Fibroblast of gingiva (primary cell): ENCODE measurements at regions not wholly inside any gene's neighbourhood (a gene's known extent, or its start where the extent isn't known, plus 50 kb on each side); places are given as distances from the start of the nearest gene placed in this dataset.
"Not testable (repeated sequence)": the region's sequence is repeated elsewhere in the genome, so short reads cannot be mapped to it uniquely, and the experiment has no call there.

ENCODE experiments used
- DNase-seq: peaks from one replicate; pipeline ENCODE4 v3.0.0-alpha.2; 2011; ENCODE audit warnings: low read depth

- no peak for DNase-seq
Measured at GRCh38 chr1:193438312-193438711, 251.9 kb upstream of the B3GALT2 start.

GRCh38 chr1:193437785-193438184, 251.4 kb upstream of the B3GALT2 start:
- DNase-seq: no peak

- not testable (repeated sequence) for DNase-seq
Measured at GRCh38 chr1:193437333-193437732, 250.9 kb upstream of the B3GALT2 start.

- DNase-seq: no peak
Measured at GRCh38 chr1:193435781-193436180, 249.4 kb upstream of the B3GALT2 start.

- no peak for DNase-seq
Measured at GRCh38 chr1:193434319-193434718, 247.9 kb upstream of the B3GALT2 start.

GRCh38 chr1:193433599-193433998, 247.2 kb upstream of the B3GALT2 start:
- no peak for DNase-seq

GRCh38 chr1:193432979-193433587, 246.7 kb upstream of the B3GALT2 start:
- no peak for DNase-seq

- DNase-seq: no peak
Measured at GRCh38 chr1:193431265-193431977, 245.0 kb upstream of the B3GALT2 start.

- no peak for DNase-seq
Measured at GRCh38 chr1:193427524-193427923, 241.1 kb upstream of the B3GALT2 start.

- DNase-seq: no peak
Measured at GRCh38 chr1:193426061-193426460, 239.6 kb upstream of the B3GALT2 start.

- DNase-seq: no peak
Measured at GRCh38 chr1:193421487-193421886, 235.1 kb upstream of the B3GALT2 start.

- DNase-seq: no peak
Measured at GRCh38 chr1:193419295-193419694, 232.9 kb upstream of the B3GALT2 start.

- no peak for DNase-seq
Measured at GRCh38 chr1:193418745-193419058, 232.3 kb upstream of the B3GALT2 start.

GRCh38 chr1:193417945-193418744, 231.7 kb upstream of the B3GALT2 start:
- DNase-seq: peak; percentile 14

GRCh38 chr1:193417403-193417802, 231.0 kb upstream of the B3GALT2 start:
- peak; percentile 9 for DNase-seq

GRCh38 chr1:193416226-193417024, 230.0 kb upstream of the B3GALT2 start:
- DNase-seq: no peak

GRCh38 chr1:193415256-193415655, 228.8 kb upstream of the B3GALT2 start:
- no peak for DNase-seq

GRCh38 chr1:193413376-193413775, 227.0 kb upstream of the B3GALT2 start:
- DNase-seq: no peak

GRCh38 chr1:193412748-193413147, 226.3 kb upstream of the B3GALT2 start:
- DNase-seq: no peak

- no peak for DNase-seq
Measured at GRCh38 chr1:193411714-193412113, 225.3 kb upstream of the B3GALT2 start.

- no peak for DNase-seq
Measured at GRCh38 chr1:193411215-193411614, 224.8 kb upstream of the B3GALT2 start.

- peak; percentile 6 for DNase-seq
Measured at GRCh38 chr1:193408782-193409293, 222.4 kb upstream of the B3GALT2 start.
